Lower lobe of right lung (tissue), 2 donors: ENCODE measurements at regions not wholly inside any gene's neighbourhood (a gene's known extent, or its start where the extent isn't known, plus 50 kb on each side); places are given as distances from the start of the nearest gene placed in this dataset.

Source experiments
- ATAC-seq, 2 donors: fragments of 200-7000 bp; cut with Tn5 transposase; one replicate each; pipeline ENCODE4 v1.9.1; 2020 to 2022; ENCODE audit warnings: mild to moderate bottlenecking in 2 of 2, moderate library complexity in 2 of 2
- DNase-seq: peaks from one replicate; pipeline ENCODE4 v3.0.0-alpha.2; 2020
- H3K27ac ChIP-seq: fragments of 200-600 bp; one replicate; pipeline ENCODE4 v1.8.0; 2022
- H3K27me3 ChIP-seq: fragments of 200-600 bp; one replicate; pipeline ENCODE4 v1.8.0; 2022; ENCODE audit warnings: low read depth
- H3K36me3 ChIP-seq: fragments of 200-600 bp; one replicate; pipeline ENCODE4 v1.8.0; 2022; ENCODE audit warnings: mild to moderate bottlenecking
- H3K4me1 ChIP-seq: fragments of 200-600 bp; one replicate; pipeline ENCODE4 v1.8.0; 2022
- H3K4me3 ChIP-seq: fragments of 200-600 bp; one replicate; pipeline ENCODE4 v1.8.0; 2022; ENCODE audit warnings: mild to moderate bottlenecking
- H3K9me3 ChIP-seq: fragments of 200-600 bp; one replicate; pipeline ENCODE4 v1.8.0; 2022
- intact Hi-C: fragments of 100-400 bp; cut with DNase I; formaldehyde crosslinking; loops from one replicate; pipeline ENCODE4 v1.11.0; 2022
- TF ChIP-seq, protein P1 (sequence below): fragments of 200-600 bp; IDR thresholded peaks from one replicate; pipeline ENCODE4 v1.8.0; 2022; ENCODE audit warnings: antibody characterized with exemption, mild to moderate bottlenecking
- donor health status: DM: no; HTN: yes; CAD: no; lungs with severe emphysema.

DNA sequence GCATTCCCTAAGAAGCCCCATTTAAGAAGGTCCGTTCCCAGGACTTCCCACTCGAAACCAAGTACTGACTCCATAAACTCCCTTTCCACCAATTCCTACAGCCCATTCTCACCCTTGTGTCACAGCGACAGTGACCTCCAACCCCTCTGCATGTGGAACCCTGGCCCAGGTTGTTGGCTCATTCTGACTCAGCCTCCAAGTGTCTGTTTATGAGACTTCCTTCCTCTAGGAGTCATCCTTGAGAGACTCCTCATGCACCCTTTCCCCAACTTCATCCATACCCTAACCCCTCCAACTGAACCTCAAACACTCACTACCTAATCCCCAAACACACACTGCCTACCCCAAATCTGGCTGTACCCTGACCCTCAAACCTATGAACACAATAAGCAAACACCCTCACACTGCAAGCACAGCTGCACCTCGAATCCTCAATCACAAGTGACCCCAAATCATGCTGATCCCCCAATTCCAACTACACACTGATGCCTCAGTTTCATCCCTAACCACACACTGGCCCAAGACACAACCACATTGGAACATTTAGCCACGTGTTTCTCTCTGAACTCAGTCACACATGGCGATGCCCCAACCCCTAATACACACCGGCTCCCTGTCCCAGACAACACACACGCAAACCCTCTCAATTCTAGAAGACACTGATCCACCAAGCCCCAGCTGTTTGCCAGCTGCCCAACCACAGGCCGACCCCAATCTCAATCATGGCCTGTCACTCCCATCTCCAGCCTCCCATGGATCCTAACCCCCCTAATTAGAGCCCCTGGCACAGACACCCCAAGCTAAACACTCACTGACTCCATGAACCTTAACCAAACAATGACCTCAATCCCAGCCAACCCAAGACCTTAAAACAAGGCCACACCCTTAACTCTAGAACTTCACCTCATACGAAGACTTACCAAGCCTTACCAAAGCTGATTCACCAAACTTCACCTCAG lies 219.6 kb downstream of the CYP26B1 start:
- DNase-seq (no peak), ATAC-seq (no peak)
- Histone ChIP-seq H3K36me3 (no peaks in the 10 kb centered on the region), H3K4me3 (no peak overlapping the region), H3K27me3 (no peaks in the 10 kb centered on the region), H3K27ac (no peak overlapping the region), H3K9me3 (no peaks in the 10 kb centered on the region), H3K4me1 (peaks cover 7% of the 10 kb centered on the region)
- intact Hi-C loops = no loop called here
- TF ChIP-seq, protein P1, sequence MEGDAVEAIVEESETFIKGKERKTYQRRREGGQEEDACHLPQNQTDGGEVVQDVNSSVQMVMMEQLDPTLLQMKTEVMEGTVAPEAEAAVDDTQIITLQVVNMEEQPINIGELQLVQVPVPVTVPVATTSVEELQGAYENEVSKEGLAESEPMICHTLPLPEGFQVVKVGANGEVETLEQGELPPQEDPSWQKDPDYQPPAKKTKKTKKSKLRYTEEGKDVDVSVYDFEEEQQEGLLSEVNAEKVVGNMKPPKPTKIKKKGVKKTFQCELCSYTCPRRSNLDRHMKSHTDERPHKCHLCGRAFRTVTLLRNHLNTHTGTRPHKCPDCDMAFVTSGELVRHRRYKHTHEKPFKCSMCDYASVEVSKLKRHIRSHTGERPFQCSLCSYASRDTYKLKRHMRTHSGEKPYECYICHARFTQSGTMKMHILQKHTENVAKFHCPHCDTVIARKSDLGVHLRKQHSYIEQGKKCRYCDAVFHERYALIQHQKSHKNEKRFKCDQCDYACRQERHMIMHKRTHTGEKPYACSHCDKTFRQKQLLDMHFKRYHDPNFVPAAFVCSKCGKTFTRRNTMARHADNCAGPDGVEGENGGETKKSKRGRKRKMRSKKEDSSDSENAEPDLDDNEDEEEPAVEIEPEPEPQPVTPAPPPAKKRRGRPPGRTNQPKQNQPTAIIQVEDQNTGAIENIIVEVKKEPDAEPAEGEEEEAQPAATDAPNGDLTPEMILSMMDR = no peak

DNA sequence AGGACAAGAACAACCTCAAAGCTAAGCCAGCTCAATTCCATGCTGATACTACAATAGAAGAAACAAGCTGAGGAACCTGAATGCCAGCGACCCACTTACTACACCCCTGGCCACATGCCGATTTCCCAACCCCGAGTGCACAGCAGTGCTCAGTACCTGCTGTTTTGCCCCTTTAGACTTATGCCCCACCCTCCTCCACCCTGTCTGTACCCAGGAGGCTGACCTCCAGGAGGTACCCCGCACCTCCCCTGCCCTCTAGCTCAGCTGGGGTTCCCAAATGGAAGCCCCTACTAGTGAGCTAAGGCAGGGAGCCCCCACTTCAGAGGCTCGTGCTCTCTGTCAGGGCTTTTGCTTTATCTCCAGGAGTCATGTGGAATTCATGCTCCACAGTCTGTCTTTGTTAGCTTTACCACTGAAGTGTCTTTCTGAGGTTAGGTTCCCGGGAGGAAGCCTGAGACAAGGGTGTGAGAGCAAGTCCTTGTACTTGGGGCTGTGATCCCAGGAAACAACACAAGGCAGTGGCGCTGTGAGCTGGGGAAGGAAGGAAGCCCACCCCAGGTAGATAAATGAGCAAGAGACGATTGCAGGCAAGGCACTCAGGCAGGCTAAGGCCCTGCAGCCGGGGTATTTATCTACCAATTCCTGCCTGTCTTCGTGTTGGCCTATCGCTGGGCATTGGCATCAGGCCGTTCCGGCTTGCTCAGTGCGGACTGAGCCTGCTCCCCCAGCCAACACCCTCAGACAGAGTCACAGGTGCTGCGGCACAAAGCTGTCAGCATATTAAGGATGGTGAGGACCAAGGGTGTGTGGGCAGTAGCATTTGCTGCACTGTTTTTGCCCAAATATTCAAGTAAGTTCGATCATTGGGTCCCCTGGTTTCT lies 220.5 kb downstream of the CYP26B1 start:
- Histone ChIP-seq H3K27ac (no peak overlapping the region), H3K4me3 (no peak overlapping the region), H3K9me3 (no peaks in the 10 kb centered on the region), H3K4me1 (peaks cover 7% of the 10 kb centered on the region), H3K36me3 (no peaks in the 10 kb centered on the region), H3K27me3 (no peaks in the 10 kb centered on the region)
- DNase-seq = no peak
- peak in 1 of 2 donors; percentile 48 for ATAC-seq
- TF ChIP-seq, protein P1 = no peak
- intact Hi-C loops = no loop called here

DNA sequence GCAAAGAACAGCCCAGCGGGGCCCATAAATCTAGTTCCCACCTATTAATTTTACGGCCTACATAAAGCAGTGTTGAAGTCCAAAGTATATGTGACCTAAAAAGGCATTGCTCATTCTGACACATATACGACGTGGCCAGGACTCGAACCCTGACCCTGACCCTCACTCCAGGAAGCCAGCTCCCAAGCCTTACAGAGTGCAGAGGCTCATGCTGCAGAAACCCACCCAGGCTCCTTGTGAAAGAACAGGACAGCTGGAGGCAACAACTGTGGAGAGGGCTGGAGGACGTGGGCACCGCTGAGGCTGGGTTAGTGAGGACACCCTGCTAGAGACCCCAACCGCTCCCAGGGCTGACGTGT lies 221.6 kb downstream of the CYP26B1 start:
- H3K4me1 ChIP-seq = peaks cover 7% of the 10 kb centered on the region
- no peaks in the 10 kb centered on the region for H3K36me3 ChIP-seq
- no peak overlapping the region for H3K4me3 ChIP-seq
- TF ChIP-seq, protein P1 = no peak
- ATAC-seq (no peak), DNase-seq (no peak)
- H3K27ac ChIP-seq = no peak overlapping the region
- no peaks in the 10 kb centered on the region for H3K9me3 ChIP-seq
- H3K27me3 ChIP-seq = no peaks in the 10 kb centered on the region
- intact Hi-C loops = no loop called here

DNA sequence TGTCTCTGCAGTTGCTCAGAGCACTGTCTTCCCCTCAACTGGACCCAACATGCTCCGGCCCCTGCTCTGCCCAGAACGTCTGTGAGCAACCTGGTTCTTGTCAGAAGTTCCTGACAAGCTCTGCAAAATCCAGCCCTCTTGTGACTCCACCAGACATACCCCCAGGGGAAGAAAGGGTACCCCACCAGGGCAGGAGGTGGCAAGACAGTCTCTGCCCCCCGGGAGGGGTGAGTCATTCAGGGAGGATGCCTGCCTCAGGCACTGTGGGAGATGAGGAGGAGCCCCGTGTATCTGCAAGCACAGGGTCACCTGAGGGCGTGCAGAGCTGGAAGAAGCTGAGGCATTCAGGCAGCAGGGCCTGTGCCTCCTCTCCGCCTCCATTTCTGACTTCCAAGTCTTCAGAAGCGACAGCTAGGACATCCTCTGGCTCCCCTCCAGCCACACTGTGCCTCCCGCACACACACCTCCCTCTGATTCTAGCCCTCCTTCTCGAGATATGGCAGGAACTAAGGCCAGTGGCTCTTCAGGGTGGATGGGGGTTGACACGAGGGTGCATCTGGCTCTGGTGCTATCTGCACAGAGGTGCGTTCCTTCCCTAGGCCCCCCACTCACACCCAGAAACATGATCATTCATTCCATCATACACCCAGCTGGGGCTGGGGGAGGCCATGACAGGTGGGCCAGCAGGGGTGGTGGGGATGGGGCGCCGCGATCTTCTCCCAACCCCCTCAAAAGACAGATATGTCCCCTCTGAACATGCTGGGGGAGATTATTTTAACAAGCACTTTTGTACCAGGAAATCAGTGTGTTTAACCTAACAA lies 222.2 kb downstream of the CYP26B1 start:
- Histone ChIP-seq H3K4me3 (no peak overlapping the region), H3K4me1 (peaks cover 7% of the 10 kb centered on the region), H3K36me3 (no peaks in the 10 kb centered on the region), H3K27me3 (no peaks in the 10 kb centered on the region), H3K9me3 (no peaks in the 10 kb centered on the region), H3K27ac (no peak overlapping the region)
- ATAC-seq (no peak), DNase-seq (no peak)
- TF ChIP-seq, protein P1 = no peak
- intact Hi-C loops = no loop called here
